Endothelial cell (in vitro differentiated cells): ENCODE measurements at regions not wholly inside any gene's neighbourhood (a gene's known extent, or its start where the extent isn't known, plus 50 kb on each side); places are given as distances from the start of the nearest gene placed in this dataset.

Experiments used
- DNase-seq: peaks from one replicate; pipeline ENCODE4 v3.0.0; 2021; ENCODE audit warnings: low spot score
- H3K27ac Mint-ChIP-seq: one replicate; pipeline ENCODE4 v1.8.0; 2021; ENCODE audit warnings: mixed read lengths, inconsistent platforms; ENCODE audit not compliant: unreplicated experiment
- H3K27me3 Mint-ChIP-seq: one replicate; pipeline ENCODE4 v1.8.0; 2021; ENCODE audit warnings: mild to moderate bottlenecking, moderate library complexity, mixed read lengths, inconsistent platforms; ENCODE audit not compliant: unreplicated experiment
- H3K36me3 Mint-ChIP-seq: one replicate; pipeline ENCODE4 v1.8.0; 2021; ENCODE audit warnings: mild to moderate bottlenecking, low read depth, mixed read lengths, inconsistent platforms; ENCODE audit not compliant: unreplicated experiment
- H3K4me1 Mint-ChIP-seq: one replicate; pipeline ENCODE4 v1.8.0; 2021; ENCODE audit warnings: mild to moderate bottlenecking, mixed read lengths, inconsistent platforms; ENCODE audit not compliant: unreplicated experiment
- H3K4me3 Mint-ChIP-seq: one replicate; pipeline ENCODE4 v1.8.0; 2021; ENCODE audit warnings: mild to moderate bottlenecking, mixed read lengths, inconsistent platforms; ENCODE audit not compliant: unreplicated experiment
- H3K9me3 Mint-ChIP-seq: one replicate; pipeline ENCODE4 v1.8.0; 2021; ENCODE audit warnings: mixed read lengths, inconsistent platforms; ENCODE audit not compliant: unreplicated experiment
- TF ChIP-seq, protein P1 (sequence below): fragments of 200-600 bp; sonication (generic); IDR thresholded peaks from one replicate; pipeline ENCODE4 v1.5.0; 2021; ENCODE audit warnings: antibody characterized with exemption; ENCODE audit not compliant: unreplicated experiment

- TF ChIP-seq, protein P1, sequence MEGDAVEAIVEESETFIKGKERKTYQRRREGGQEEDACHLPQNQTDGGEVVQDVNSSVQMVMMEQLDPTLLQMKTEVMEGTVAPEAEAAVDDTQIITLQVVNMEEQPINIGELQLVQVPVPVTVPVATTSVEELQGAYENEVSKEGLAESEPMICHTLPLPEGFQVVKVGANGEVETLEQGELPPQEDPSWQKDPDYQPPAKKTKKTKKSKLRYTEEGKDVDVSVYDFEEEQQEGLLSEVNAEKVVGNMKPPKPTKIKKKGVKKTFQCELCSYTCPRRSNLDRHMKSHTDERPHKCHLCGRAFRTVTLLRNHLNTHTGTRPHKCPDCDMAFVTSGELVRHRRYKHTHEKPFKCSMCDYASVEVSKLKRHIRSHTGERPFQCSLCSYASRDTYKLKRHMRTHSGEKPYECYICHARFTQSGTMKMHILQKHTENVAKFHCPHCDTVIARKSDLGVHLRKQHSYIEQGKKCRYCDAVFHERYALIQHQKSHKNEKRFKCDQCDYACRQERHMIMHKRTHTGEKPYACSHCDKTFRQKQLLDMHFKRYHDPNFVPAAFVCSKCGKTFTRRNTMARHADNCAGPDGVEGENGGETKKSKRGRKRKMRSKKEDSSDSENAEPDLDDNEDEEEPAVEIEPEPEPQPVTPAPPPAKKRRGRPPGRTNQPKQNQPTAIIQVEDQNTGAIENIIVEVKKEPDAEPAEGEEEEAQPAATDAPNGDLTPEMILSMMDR = no peak
- H3K9me3 Mint-ChIP-seq = no peaks in the 10 kb centered on the region
- no peak overlapping the region for H3K27ac Mint-ChIP-seq
- H3K4me3 Mint-ChIP-seq = no peak overlapping the region
- no peaks in the 10 kb centered on the region for H3K36me3 Mint-ChIP-seq
- no peaks in the 10 kb centered on the region for H3K27me3 Mint-ChIP-seq
- no peaks in the 10 kb centered on the region for H3K4me1 Mint-ChIP-seq
- DNase-seq = no peak
Observed at GRCh38 chr4:156528216-156528615, 443.4 kb downstream of the PDGFC start.

DNA sequence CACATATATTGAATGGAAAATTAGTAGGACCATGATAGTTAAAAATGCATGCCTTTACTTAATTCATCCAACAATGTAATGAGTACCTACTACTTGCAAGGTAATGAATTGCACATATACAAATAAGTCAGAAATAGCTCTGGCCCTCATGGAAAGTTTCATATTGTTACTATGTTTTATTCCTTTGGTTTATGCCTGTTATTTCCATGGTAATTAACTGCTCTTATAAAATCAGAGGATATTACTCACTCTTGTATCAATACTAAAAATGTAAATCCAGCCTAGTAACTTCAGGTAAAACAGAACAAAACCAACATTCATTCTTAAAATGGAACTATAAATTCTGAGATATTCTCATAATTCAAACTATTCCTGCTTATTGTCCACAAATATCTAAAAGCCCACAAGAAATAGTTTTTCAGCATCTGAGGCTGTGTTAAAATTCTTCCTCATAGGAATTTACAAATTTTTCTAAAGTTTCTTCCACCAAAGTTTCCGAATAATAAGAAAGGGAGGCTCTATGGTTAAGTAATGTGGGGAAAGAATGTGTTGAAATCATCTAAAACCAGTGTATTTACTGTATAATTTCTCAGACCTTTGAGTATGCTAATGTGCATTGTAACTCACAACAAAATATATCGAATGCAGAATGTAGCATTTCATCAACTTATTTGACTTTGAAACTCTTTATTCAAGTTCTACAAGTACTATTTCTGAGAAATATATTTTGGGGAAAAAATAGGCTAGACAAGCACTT is 444.2 kb downstream of the PDGFC start:
- Mint-ChIP-seq H3K27ac (no peak overlapping the region), H3K36me3 (no peaks in the 10 kb centered on the region), H3K4me1 (no peaks in the 10 kb centered on the region), H3K27me3 (no peaks in the 10 kb centered on the region), H3K4me3 (no peak overlapping the region), H3K9me3 (no peaks in the 10 kb centered on the region)
- DNase-seq = no peak
- TF ChIP-seq, protein P1 = no peak

DNA sequence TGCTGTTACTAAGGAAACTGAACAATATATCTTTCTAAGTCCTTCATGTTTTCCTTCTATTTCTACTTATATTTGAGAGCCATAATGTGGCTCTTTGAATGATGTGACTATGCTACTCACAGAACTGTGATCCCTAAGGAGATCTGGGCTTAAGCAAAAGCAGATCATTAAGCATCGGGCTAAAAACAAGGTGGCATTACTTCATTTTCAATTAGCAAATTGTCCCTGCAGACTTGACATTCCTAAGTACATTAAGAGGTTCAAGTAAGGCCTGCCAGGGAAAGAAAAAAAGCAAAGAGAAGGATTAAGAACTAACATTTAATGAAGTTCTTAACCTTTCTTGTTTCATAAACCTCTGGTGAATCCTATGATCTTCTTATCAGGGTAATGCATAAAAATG is 447.6 kb downstream of the PDGFC start:
- TF ChIP-seq, protein P1 = no peak
- Mint-ChIP-seq H3K27me3 (no peaks in the 10 kb centered on the region), H3K9me3 (no peaks in the 10 kb centered on the region), H3K27ac (no peak overlapping the region), H3K36me3 (no peaks in the 10 kb centered on the region), H3K4me3 (no peak overlapping the region), H3K4me1 (no peaks in the 10 kb centered on the region)
- DNase-seq = no peak

- DNase-seq = no peak
- Mint-ChIP-seq H3K27me3 (no peaks in the 10 kb centered on the region), H3K4me1 (no peaks in the 10 kb centered on the region), H3K9me3 (no peaks in the 10 kb centered on the region), H3K4me3 (no peak overlapping the region), H3K27ac (no peak overlapping the region), H3K36me3 (no peaks in the 10 kb centered on the region)
- TF ChIP-seq, protein P1 = no peak
Observed at GRCh38 chr4:156523492-156523891, 448.1 kb downstream of the PDGFC start.

DNA sequence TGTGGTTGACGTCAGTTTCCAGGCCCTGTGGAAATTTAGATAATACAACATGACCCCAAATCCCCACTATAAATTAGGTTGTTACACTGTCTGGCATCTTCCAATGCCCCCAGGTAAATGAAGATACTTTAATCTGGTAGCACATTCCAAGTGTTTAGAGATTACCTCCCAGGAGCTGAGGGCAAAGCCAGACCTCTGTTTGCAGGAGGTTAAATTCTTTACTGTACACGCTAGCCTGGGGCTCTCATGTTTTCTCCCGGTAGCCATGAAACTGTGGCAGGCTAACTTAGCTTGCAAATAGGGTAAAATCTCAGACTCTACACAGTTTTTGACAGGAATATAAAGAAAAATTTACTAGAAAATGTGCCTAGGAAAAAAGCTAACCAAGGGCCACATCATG is 450.0 kb downstream of the PDGFC start:
- no peak for DNase-seq
- Mint-ChIP-seq H3K27ac (no peak overlapping the region), H3K4me1 (no peaks in the 10 kb centered on the region), H3K27me3 (no peaks in the 10 kb centered on the region), H3K4me3 (no peak overlapping the region), H3K9me3 (no peaks in the 10 kb centered on the region), H3K36me3 (no peaks in the 10 kb centered on the region)
- TF ChIP-seq, protein P1 = no peak
